ENCODE measurements at regions not wholly inside any gene's neighbourhood (a gene's known extent, or its start where the extent isn't known, plus 50 kb on each side); places are given as distances from the start of the nearest gene placed in this dataset.

DNA sequence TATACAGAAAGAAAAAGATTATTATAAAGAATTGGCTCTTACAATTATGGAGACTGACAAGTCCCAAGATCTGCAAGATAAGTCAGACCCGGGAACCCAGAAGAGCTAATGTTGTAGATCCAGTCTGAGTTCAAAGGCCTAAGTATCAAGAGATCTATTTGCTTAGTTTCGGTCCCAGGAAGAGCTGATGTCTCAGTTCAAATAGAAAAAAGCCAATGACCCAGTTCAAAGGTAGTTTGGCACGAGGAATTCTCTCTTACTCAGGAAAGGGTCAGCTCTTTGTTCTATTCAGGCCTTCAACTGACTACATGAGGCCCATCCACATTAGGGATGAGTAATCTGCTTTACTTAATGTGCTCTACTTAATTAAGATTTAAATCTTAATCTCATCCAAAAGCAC, 128.3 kb upstream of the PLCXD3 start (continued):
- TF ChIP-seq, protein P1, sequence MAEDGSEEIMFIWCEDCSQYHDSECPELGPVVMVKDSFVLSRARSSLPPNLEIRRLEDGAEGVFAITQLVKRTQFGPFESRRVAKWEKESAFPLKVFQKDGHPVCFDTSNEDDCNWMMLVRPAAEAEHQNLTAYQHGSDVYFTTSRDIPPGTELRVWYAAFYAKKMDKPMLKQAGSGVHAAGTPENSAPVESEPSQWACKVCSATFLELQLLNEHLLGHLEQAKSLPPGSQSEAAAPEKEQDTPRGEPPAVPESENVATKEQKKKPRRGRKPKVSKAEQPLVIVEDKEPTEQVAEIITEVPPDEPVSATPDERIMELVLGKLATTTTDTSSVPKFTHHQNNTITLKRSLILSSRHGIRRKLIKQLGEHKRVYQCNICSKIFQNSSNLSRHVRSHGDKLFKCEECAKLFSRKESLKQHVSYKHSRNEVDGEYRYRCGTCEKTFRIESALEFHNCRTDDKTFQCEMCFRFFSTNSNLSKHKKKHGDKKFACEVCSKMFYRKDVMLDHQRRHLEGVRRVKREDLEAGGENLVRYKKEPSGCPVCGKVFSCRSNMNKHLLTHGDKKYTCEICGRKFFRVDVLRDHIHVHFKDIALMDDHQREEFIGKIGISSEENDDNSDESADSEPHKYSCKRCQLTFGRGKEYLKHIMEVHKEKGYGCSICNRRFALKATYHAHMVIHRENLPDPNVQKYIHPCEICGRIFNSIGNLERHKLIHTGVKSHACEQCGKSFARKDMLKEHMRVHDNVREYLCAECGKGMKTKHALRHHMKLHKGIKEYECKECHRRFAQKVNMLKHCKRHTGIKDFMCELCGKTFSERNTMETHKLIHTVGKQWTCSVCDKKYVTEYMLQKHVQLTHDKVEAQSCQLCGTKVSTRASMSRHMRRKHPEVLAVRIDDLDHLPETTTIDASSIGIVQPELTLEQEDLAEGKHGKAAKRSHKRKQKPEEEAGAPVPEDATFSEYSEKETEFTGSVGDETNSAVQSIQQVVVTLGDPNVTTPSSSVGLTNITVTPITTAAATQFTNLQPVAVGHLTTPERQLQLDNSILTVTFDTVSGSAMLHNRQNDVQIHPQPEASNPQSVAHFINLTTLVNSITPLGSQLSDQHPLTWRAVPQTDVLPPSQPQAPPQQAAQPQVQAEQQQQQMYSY (CRISPR knock-in tag; IDR thresholded peaks at IDR 0.05): no peak
- TF ChIP-seq CBFB (CRISPR knock-in tag; IDR thresholded peaks at IDR 0.05) (0 out of 2 replicates have a peak, but pooled peaks have one; percentile 52), HHEX (CRISPR knock-in tag; IDR thresholded peaks at IDR 0.05) (peak; percentile 83), ZMYM4 (CRISPR knock-in tag; IDR thresholded peaks at IDR 0.05) (peak; percentile 90), KDM5B (CRISPR knock-in tag; IDR thresholded peaks at IDR 0.05; ENCODE audit: borderline replicate concordance) (no peak), KMT2B (CRISPR knock-in tag; IDR thresholded peaks at IDR 0.05) (no peak), ADNP (CRISPR knock-in tag; IDR thresholded peaks at IDR 0.05) (0 out of 2 replicates have a peak, but pooled peaks have one; percentile 49), STAT5B (CRISPR knock-in tag; IDR thresholded peaks at IDR 0.05) (no peak), ZNF703 (CRISPR knock-in tag; IDR thresholded peaks at IDR 0.05; ENCODE audit: borderline replicate concordance) (no peak), NFKB2 (CRISPR knock-in tag; IDR thresholded peaks at IDR 0.05; ENCODE audit: borderline replicate concordance) (no peak), SRSF1 (optimal IDR thresholded peaks at IDR 0.05; ENCODE audit: low read depth, low read length) (no peak), PAF1 (CRISPR knock-in tag; IDR thresholded peaks at IDR 0.05) (no peak), PHF5A (CRISPR knock-in tag; IDR thresholded peaks at IDR 0.05; ENCODE audit: low read depth, unreplicated experiment) (no peak), NFRKB (IDR thresholded peaks at IDR 0.05) (no peak), ZNF24 (IDR thresholded peaks at IDR 0.05) (peak; percentile 75)
- TF ChIP-seq, protein P2, sequence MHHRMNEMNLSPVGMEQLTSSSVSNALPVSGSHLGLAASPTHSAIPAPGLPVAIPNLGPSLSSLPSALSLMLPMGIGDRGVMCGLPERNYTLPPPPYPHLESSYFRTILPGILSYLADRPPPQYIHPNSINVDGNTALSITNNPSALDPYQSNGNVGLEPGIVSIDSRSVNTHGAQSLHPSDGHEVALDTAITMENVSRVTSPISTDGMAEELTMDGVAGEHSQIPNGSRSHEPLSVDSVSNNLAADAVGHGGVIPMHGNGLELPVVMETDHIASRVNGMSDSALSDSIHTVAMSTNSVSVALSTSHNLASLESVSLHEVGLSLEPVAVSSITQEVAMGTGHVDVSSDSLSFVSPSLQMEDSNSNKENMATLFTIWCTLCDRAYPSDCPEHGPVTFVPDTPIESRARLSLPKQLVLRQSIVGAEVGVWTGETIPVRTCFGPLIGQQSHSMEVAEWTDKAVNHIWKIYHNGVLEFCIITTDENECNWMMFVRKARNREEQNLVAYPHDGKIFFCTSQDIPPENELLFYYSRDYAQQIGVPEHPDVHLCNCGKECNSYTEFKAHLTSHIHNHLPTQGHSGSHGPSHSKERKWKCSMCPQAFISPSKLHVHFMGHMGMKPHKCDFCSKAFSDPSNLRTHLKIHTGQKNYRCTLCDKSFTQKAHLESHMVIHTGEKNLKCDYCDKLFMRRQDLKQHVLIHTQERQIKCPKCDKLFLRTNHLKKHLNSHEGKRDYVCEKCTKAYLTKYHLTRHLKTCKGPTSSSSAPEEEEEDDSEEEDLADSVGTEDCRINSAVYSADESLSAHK (CRISPR knock-in tag; IDR thresholded peaks at IDR 0.05; ENCODE audit: borderline replicate concordance): no peak
- TF ChIP-seq, protein P3, sequence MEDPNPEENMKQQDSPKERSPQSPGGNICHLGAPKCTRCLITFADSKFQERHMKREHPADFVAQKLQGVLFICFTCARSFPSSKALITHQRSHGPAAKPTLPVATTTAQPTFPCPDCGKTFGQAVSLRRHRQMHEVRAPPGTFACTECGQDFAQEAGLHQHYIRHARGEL (CRISPR knock-in tag; IDR thresholded peaks at IDR 0.05): no peak
- TF ChIP-seq, protein P4, sequence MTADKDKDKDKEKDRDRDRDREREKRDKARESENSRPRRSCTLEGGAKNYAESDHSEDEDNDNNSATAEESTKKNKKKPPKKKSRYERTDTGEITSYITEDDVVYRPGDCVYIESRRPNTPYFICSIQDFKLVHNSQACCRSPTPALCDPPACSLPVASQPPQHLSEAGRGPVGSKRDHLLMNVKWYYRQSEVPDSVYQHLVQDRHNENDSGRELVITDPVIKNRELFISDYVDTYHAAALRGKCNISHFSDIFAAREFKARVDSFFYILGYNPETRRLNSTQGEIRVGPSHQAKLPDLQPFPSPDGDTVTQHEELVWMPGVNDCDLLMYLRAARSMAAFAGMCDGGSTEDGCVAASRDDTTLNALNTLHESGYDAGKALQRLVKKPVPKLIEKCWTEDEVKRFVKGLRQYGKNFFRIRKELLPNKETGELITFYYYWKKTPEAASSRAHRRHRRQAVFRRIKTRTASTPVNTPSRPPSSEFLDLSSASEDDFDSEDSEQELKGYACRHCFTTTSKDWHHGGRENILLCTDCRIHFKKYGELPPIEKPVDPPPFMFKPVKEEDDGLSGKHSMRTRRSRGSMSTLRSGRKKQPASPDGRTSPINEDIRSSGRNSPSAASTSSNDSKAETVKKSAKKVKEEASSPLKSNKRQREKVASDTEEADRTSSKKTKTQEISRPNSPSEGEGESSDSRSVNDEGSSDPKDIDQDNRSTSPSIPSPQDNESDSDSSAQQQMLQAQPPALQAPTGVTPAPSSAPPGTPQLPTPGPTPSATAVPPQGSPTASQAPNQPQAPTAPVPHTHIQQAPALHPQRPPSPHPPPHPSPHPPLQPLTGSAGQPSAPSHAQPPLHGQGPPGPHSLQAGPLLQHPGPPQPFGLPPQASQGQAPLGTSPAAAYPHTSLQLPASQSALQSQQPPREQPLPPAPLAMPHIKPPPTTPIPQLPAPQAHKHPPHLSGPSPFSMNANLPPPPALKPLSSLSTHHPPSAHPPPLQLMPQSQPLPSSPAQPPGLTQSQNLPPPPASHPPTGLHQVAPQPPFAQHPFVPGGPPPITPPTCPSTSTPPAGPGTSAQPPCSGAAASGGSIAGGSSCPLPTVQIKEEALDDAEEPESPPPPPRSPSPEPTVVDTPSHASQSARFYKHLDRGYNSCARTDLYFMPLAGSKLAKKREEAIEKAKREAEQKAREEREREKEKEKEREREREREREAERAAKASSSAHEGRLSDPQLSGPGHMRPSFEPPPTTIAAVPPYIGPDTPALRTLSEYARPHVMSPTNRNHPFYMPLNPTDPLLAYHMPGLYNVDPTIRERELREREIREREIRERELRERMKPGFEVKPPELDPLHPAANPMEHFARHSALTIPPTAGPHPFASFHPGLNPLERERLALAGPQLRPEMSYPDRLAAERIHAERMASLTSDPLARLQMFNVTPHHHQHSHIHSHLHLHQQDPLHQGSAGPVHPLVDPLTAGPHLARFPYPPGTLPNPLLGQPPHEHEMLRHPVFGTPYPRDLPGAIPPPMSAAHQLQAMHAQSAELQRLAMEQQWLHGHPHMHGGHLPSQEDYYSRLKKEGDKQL (CRISPR knock-in tag; IDR thresholded peaks at IDR 0.05; ENCODE audit: low read depth): 0 out of 2 replicates have a peak, but pooled peaks have one; percentile 48
- TF ChIP-seq, protein P5, sequence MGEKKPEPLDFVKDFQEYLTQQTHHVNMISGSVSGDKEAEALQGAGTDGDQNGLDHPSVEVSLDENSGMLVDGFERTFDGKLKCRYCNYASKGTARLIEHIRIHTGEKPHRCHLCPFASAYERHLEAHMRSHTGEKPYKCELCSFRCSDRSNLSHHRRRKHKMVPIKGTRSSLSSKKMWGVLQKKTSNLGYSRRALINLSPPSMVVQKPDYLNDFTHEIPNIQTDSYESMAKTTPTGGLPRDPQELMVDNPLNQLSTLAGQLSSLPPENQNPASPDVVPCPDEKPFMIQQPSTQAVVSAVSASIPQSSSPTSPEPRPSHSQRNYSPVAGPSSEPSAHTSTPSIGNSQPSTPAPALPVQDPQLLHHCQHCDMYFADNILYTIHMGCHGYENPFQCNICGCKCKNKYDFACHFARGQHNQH (CRISPR knock-in tag; IDR thresholded peaks at IDR 0.05): peak; percentile 69; the same call in 1 of the 2 replicates
